Ishikawa (cell line): ENCODE measurements at regions not wholly inside any gene's neighbourhood (a gene's known extent, or its start where the extent isn't known, plus 50 kb on each side); places are given as distances from the start of the nearest gene placed in this dataset.
A peak's percentile ranks its signal among the peaks of the same experiment; 100 is the strongest.

Experiments
- CEBPB ChIP-seq: IDR thresholded peaks from 2 replicates; pipeline ENCODE4 v1.6.1; 2012
- CREB1 ChIP-seq: IDR thresholded peaks from 2 replicates; pipeline ENCODE4 v1.6.1; 2012; ENCODE audit warnings: low read depth
- EGR1 ChIP-seq: IDR thresholded peaks from 2 replicates; pipeline ENCODE4 v1.6.1; 2012
- EP300 ChIP-seq: IDR thresholded peaks from 2 replicates; pipeline ENCODE4 v1.6.1; 2012; ENCODE audit warnings: borderline replicate concordance
- FOXM1 ChIP-seq: IDR thresholded peaks from 2 replicates; pipeline ENCODE4 v1.6.1; 2012; ENCODE audit warnings: low read depth, borderline replicate concordance
- MAX ChIP-seq: IDR thresholded peaks from 2 replicates; pipeline ENCODE4 v1.6.1; 2012
- NFIC ChIP-seq: IDR thresholded peaks from 2 replicates; pipeline ENCODE4 v1.6.1; 2012
- RAD21 ChIP-seq: IDR thresholded peaks from 2 replicates; pipeline ENCODE4 v1.6.1; 2012; ENCODE audit warnings: low read depth
- TAF1 ChIP-seq: IDR thresholded peaks from 2 replicates; pipeline ENCODE4 v1.6.1; 2012; ENCODE audit warnings: low read depth, mild to moderate bottlenecking
- TCF12 ChIP-seq: IDR thresholded peaks from 2 replicates; pipeline ENCODE4 v1.6.1; 2012; ENCODE audit warnings: low read depth
- TEAD4 ChIP-seq: IDR thresholded peaks from 2 replicates; pipeline ENCODE4 v1.6.1; 2012
- USF1 ChIP-seq: IDR thresholded peaks from 2 replicates; pipeline ENCODE4 v1.6.1; 2012
- YY1 ChIP-seq: IDR thresholded peaks from 2 replicates; pipeline ENCODE4 v1.6.1; 2012; ENCODE audit warnings: low read depth
- ZBTB7A ChIP-seq: IDR thresholded peaks from 2 replicates; pipeline ENCODE4 v1.6.1; 2012; ENCODE audit warnings: low read depth
- TF ChIP-seq, protein P1 (sequence below): IDR thresholded peaks from 2 replicates; pipeline ENCODE4 v1.6.1; 2012; ENCODE audit warnings: low read depth, mild to moderate bottlenecking

DNA sequence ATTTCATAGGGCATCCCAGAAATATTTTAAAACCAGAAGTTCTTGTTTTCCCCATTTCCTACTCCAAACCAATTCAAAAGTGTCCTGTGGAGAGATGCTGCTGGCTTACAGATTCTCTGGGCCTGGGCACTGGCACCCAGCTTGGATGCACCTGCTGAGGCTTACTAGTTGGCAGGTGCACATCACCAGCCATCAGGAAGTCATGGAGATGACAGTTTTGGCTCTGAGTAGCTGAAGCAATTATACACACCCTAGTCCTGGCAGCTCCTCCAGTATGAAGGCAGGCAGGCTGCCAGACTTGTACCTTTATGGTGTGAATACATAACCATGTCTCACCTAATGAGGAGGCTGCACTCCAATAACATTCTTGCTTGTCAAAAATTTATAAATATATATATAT is 276.6 kb upstream of the GHITM start:
- TF ChIP-seq CEBPB (no peak), YY1 (no peak), CREB1 (no peak), EGR1 (no peak), USF1 (no peak), TEAD4 (no peak), FOXM1 (no peak), MAX (no peak), ZBTB7A (no peak), TCF12 (no peak), RAD21 (no peak), NFIC (no peak), EP300 (no peak)
- TF ChIP-seq, protein P1, sequence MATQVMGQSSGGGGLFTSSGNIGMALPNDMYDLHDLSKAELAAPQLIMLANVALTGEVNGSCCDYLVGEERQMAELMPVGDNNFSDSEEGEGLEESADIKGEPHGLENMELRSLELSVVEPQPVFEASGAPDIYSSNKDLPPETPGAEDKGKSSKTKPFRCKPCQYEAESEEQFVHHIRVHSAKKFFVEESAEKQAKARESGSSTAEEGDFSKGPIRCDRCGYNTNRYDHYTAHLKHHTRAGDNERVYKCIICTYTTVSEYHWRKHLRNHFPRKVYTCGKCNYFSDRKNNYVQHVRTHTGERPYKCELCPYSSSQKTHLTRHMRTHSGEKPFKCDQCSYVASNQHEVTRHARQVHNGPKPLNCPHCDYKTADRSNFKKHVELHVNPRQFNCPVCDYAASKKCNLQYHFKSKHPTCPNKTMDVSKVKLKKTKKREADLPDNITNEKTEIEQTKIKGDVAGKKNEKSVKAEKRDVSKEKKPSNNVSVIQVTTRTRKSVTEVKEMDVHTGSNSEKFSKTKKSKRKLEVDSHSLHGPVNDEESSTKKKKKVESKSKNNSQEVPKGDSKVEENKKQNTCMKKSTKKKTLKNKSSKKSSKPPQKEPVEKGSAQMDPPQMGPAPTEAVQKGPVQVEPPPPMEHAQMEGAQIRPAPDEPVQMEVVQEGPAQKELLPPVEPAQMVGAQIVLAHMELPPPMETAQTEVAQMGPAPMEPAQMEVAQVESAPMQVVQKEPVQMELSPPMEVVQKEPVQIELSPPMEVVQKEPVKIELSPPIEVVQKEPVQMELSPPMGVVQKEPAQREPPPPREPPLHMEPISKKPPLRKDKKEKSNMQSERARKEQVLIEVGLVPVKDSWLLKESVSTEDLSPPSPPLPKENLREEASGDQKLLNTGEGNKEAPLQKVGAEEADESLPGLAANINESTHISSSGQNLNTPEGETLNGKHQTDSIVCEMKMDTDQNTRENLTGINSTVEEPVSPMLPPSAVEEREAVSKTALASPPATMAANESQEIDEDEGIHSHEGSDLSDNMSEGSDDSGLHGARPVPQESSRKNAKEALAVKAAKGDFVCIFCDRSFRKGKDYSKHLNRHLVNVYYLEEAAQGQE, result no peak

GRCh38 chr10:83863283-83863966 is 275.9 kb upstream of the GHITM start:
- no peak for TF ChIP-seq TEAD4

DNA sequence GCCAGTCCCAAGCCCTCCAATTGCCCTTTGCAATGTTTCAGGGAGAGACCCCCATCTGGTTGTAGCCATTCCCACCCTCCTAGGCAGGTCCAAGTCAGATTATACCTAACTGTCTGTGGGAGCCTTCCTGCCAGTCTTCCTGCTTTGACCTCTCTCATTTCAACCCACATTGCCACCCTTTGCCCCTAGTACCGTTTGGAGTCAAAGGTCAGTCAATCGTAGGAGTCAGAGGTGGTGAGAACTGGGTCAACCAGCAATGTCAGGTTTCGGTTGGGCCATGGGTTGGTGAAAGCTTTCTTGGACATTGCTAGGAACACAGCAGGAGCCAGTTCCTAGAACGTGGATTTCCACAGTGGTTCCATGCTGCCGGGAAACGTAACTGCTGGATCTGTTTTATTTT is 269.4 kb upstream of the GHITM start:
- TF ChIP-seq USF1 (no peak), TEAD4 (no peak), EGR1 (no peak), TAF1 (no peak), FOXM1 (no peak)

DNA sequence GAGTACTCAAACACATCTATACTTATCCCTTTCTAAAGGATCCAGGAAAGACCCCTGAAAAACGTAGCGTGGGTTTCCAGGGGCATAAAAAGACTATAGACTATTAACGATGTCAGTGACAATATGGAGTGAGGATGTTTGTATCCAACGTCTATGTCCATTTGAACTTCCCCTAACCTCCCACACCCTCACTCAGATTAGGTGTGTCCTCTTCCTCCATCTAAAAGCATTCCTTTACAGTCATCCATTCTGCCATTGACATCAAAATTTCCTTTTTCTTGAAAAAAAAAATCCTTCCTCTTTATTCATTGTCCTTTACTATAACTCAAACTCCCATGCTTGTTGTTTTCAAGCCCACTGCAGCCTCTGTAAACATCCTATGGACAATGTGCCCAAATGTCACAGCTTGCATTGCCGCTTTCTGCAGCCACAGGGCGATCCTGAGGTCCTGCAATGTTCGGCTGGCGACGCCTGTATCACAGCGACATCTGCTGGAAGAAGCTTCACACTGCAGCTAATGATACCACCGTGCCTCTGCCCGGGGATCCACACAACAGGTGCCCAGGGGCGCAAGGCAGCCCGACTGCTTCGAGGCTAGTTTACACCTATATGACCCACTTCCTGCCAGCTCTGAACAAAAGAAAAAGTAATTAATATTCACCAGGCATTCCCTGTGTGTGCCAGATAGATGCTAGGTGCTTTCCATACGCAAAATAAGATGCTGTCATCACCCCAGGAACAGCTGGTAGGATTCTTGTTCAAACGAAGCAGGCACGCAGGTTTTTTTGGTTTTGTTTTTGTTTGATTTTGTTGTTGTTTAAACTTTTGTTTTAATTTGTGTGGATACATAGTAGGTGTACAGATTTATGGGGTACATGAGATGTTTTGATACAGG is 267.9 kb upstream of the GHITM start:
- TF ChIP-seq YY1 (0 out of 2 replicates have a peak, but pooled peaks have one; percentile 22), NFIC (no peak), EP300 (no peak), CREB1 (no peak), TEAD4 (0 out of 2 replicates have a peak, but pooled peaks have one; percentile 17), RAD21 (peak; percentile 93), TAF1 (no peak)
- TF ChIP-seq, protein P1, result no peak

- no peak for TF ChIP-seq TAF1
- no peak for TF ChIP-seq MAX
- no peak for TF ChIP-seq TCF12
- no peak for TF ChIP-seq ZBTB7A
- no peak for TF ChIP-seq RAD21
- TF ChIP-seq EP300, result no peak
- TF ChIP-seq YY1, result no peak
- TF ChIP-seq TEAD4, result no peak
- no peak for TF ChIP-seq EGR1
- no peak for TF ChIP-seq NFIC
- TF ChIP-seq, protein P1, result no peak
- TF ChIP-seq CEBPB, result no peak
Measured at GRCh38 chr10:83880252-83880791, 259.0 kb upstream of the GHITM start.
